GM12873 (cell line): ENCODE measurements at regions not wholly inside any gene's neighbourhood (a gene's known extent, or its start where the extent isn't known, plus 50 kb on each side); places are given as distances from the start of the nearest gene placed in this dataset.

Source experiments
- TF ChIP-seq, protein P1 (sequence below): IDR thresholded peaks from 2 replicates; pipeline ENCODE4 v1.5.1; 2012; ENCODE audit warnings: low read depth, mild to moderate bottlenecking, moderate library complexity, low read length, control low read depth; ENCODE audit not compliant: insufficient read depth; ENCODE audit errors: missing control alignments

DNA sequence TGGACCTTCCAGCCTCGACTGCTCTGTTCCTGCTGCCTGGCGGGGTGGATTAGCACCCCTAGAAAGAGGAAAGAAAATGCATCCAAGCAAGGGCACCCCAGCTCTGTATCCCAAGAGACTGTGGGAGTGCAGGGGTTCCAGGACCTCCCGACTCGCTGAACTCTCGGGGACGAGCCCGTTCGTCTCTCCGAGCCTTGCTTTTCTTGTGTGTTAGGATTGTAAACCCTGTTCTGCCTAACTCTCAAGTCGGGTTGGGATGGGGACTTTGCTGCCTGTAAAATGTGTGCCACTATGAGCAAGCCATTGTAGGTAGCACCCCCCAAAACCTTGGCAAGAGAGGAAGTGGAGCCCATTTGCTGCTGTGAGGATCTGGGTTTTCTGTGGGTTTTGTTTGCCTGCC, 73.2 kb upstream of the VRK1 start:
- TF ChIP-seq, protein P1, sequence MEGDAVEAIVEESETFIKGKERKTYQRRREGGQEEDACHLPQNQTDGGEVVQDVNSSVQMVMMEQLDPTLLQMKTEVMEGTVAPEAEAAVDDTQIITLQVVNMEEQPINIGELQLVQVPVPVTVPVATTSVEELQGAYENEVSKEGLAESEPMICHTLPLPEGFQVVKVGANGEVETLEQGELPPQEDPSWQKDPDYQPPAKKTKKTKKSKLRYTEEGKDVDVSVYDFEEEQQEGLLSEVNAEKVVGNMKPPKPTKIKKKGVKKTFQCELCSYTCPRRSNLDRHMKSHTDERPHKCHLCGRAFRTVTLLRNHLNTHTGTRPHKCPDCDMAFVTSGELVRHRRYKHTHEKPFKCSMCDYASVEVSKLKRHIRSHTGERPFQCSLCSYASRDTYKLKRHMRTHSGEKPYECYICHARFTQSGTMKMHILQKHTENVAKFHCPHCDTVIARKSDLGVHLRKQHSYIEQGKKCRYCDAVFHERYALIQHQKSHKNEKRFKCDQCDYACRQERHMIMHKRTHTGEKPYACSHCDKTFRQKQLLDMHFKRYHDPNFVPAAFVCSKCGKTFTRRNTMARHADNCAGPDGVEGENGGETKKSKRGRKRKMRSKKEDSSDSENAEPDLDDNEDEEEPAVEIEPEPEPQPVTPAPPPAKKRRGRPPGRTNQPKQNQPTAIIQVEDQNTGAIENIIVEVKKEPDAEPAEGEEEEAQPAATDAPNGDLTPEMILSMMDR: no peak

DNA sequence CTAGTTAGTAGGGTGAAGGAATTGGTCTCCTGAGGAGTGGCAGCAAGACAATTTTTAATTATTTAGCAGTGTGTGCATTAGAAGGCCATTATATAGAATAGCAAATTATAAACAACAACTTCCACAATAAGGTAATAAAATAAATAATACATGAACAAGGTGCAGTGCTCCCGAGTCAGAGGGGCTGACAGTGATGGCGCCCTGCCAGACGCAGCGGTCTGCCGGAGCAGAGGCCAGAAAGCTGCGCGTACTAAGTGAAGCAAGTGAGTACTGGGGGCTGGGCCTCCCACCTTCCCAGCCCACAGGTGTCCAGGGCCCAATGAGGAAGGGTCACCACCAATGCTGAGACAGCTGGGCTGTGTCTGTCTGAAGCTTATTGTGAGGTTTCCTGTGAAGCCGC, 72.0 kb upstream of the VRK1 start:
- TF ChIP-seq, protein P1: no peak

DNA sequence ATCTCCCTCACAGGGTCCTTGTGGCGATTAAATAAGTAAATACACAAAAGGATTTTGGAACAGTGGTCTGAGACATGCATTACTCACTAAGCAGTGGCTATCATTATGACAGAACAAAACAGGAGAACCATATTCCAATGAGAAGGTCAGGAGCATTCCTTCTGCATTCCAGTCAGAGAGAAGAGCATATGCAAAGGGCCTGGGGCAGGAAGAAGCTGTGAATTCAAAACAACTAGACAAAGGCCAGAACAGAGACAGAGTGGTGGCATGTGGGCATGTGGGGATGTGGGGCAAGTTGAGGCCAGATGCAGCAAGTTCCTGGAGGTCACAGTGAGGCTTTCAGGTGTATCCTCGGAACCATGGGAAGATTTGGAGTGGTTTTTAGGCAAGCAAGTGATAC, 70.1 kb upstream of the VRK1 start:
- TF ChIP-seq, protein P1: no peak

DNA sequence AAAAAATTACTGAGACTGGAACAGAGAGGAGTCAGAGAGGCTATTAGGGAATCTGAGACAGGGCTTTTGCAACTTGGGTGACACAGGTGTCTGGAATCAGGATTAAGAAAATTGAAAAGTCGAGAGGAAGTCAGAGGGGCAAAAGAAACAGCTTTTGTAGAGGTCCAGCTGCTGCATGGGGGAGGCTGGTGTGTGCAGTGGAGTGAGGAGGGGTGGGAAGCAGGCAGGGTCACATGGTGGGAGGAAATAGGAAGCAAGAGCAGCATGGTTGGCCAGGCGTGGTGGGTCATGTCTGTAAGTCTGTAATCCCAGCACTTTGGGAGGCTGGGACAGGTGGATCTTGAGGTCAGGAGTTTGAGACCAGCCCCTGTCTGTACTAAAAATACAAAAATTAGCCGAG, 69.7 kb upstream of the VRK1 start:
- TF ChIP-seq, protein P1: no peak

DNA sequence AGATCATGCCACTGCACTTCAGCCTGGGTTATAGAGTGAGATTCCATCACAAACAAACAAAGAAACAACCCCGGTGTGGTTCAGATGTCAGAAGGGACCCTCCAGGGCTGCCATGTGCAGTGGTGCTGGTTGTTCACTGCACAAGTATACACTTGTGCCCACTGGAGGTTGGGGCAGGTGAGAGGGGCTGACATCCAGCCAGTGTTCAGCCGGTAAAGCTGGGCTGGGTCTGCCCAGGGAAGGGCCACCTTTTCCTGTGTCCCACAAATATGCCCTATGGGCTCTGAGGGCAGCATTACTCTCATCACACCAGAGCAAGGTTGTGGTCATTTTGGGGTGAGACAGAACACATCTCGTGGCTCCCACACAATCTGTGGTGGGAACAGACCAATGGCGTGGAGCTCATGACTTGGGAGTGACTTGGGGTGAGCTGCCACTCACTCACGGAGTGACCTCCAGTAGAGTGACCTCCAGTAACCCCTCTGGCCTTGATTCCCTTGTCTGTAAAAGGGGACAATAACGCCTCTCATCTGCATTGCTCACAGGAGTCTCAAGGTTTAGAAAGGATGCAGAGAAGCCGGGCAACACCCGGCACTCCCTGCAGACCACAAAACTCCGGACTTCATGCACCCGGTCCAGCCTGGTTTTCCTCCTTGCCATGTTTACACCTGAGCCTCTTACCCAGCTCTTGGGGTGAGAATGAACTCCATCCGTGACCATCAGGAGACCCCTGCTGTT, 69.0 kb upstream of the VRK1 start:
- TF ChIP-seq, protein P1: no peak

DNA sequence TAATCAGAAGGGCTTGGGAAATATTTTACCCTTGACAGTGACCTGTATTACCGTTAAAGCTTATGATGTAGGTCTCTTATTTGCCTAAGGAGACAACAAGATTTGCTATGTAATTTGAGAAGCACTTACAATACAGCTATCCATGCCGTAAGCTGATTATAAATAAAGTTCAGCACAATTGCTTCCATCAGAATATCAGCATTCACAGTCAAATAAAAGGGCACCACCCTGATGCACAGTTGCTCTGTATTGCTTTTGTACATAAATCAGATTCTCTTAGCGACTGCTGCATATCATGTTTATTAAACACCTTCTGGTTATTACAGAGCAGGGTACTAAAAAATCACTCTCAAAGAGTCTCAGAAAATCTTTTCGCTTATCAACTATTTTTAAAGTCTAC, 67.3 kb upstream of the VRK1 start:
- TF ChIP-seq, protein P1: no peak

DNA sequence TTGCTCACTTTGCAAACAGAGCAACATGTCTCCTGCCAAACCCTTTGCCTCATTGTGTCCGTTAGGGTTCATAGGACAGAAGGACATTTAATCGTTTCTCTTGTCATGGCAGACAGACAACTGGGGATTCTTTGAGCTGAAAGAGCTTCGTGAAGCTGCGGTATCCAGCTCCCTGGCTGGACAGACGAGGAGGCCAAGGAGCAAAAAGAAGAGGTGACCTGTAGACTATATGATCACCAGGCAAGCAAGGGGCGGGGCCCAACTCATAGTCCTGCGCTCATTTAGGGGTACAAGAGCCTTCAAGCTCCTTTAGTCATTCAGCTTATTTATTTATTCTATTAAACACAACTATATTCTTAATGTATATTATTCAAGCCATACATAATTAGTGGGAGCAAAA, 66.8 kb upstream of the VRK1 start:
- TF ChIP-seq, protein P1: no peak
